DOHH2 (cell line): ENCODE measurements at regions not wholly inside any gene's neighbourhood (a gene's known extent, or its start where the extent isn't known, plus 50 kb on each side); places are given as distances from the start of the nearest gene placed in this dataset.

Source experiments
- H3F3A ChIP-seq: fragments of 200-600 bp; sonication (generic), shearing (Covaris generic); 2 replicates; pipeline ENCODE4 v1.6.0; 2016; ENCODE audit warnings: antibody characterized with exemption, mild to moderate bottlenecking; ENCODE audit not compliant: control insufficient read depth, insufficient read depth
- H3K27ac ChIP-seq: fragments of 200-600 bp; sonication (generic); 2 replicates; pipeline ENCODE4 v1.5.1; 2014; ENCODE audit warnings: low read depth, mild to moderate bottlenecking, low read length, moderate library complexity
- H3K27me3 ChIP-seq: fragments of 200-600 bp; sonication (generic); 2 replicates; pipeline ENCODE4 v1.6.1; 2014; ENCODE audit warnings: mild to moderate bottlenecking, low read length, mixed read lengths; ENCODE audit not compliant: control insufficient read depth
- H3K36me3 ChIP-seq: fragments of 200-600 bp; sonication (generic); 2 replicates; pipeline ENCODE4 v1.6.1; 2014; ENCODE audit warnings: mild to moderate bottlenecking, low read length, moderate library complexity, mixed read lengths; ENCODE audit not compliant: control insufficient read depth
- H3K4me1 ChIP-seq: fragments of 200-600 bp; sonication (generic); 2 replicates; pipeline ENCODE4 v1.6.1; 2014; ENCODE audit warnings: mild to moderate bottlenecking, low read length, mixed read lengths; ENCODE audit not compliant: control insufficient read depth
- H3K4me2 ChIP-seq: fragments of 200-600 bp; sonication (generic); 2 replicates; pipeline ENCODE4 v1.6.0; 2014; ENCODE audit warnings: mild to moderate bottlenecking, low read length, moderate library complexity
- H3K4me3 ChIP-seq: fragments of 200-600 bp; sonication (generic); 2 replicates; pipeline ENCODE4 v1.5.1; 2014; ENCODE audit warnings: mild to moderate bottlenecking, low read length, mixed read lengths
- H3K79me2 ChIP-seq: fragments of 200-600 bp; sonication (generic); 2 replicates; pipeline ENCODE4 v1.6.1; 2014; ENCODE audit warnings: mild to moderate bottlenecking, low read length, mixed read lengths; ENCODE audit not compliant: control insufficient read depth
- H3K9me2 ChIP-seq: fragments of 200-600 bp; sonication (generic); replicated peaks from 2 replicates; pipeline ENCODE4 v1.6.1; 2014; ENCODE audit warnings: mild to moderate bottlenecking, low read length, mixed read lengths; ENCODE audit not compliant: control insufficient read depth
- H3K9me3 ChIP-seq: fragments of 200-600 bp; sonication (generic); 2 replicates; pipeline ENCODE4 v1.6.1; 2014; ENCODE audit warnings: antibody characterized with exemption, low read length, mixed read lengths; ENCODE audit not compliant: control insufficient read depth, insufficient read depth
- H4K20me1 ChIP-seq: fragments of 200-600 bp; sonication (generic); 2 replicates; pipeline ENCODE4 v1.6.0; 2014; ENCODE audit warnings: low read depth, mild to moderate bottlenecking, antibody characterized with exemption, low read length, moderate library complexity; ENCODE audit not compliant: control insufficient read depth, insufficient read depth
- EZH2phosphoT487 ChIP-seq: fragments of 200-600 bp; sonication (generic); IDR thresholded peaks from 2 replicates; pipeline ENCODE4 v1.6.1; 2017; ENCODE audit warnings: borderline replicate concordance, mild to moderate bottlenecking, antibody characterized with exemption, low read length, moderate library complexity, mixed read lengths
- TF ChIP-seq, protein P1 (sequence below): fragments of 200-600 bp; sonication (generic); IDR thresholded peaks from one replicate; pipeline ENCODE4 v1.5.1; 2014; ENCODE audit warnings: antibody characterized with exemption, mild to moderate bottlenecking, low read depth, low read length; ENCODE audit not compliant: poor library complexity, severe bottlenecking

DNA sequence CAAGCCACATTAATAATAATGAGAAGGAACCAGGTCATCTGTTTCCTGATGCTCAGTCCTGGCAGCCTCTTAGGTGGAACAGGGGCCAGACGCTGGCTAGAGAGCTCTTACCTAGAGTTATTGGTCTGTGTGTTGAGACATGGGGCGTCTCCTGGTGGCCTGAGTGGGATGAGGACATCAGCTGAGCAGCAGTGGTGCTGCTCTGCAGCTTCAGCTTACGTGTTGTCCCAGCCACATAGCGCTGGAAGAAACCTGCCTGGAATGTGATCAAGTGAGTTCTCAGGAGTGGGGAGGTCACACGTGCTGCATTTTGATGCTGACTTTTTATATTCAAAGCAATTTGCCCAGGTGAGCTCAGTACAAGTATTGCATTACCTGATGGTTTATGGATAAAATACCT is 355.4 kb downstream of the CDH26 start:
- no peak overlapping the region for H3K4me2 ChIP-seq
- H3K79me2 ChIP-seq = no peaks in the 10 kb centered on the region
- no peaks in the 10 kb centered on the region for H3K4me1 ChIP-seq
- no peaks in the 10 kb centered on the region for H3K9me2 ChIP-seq
- no peaks in the 10 kb centered on the region for H4K20me1 ChIP-seq
- H3F3A ChIP-seq = no peaks in the 10 kb centered on the region
- H3K9me3 ChIP-seq = no peaks in the 10 kb centered on the region
- TF ChIP-seq EZH2phosphoT487 = no peak
- TF ChIP-seq, protein P1, sequence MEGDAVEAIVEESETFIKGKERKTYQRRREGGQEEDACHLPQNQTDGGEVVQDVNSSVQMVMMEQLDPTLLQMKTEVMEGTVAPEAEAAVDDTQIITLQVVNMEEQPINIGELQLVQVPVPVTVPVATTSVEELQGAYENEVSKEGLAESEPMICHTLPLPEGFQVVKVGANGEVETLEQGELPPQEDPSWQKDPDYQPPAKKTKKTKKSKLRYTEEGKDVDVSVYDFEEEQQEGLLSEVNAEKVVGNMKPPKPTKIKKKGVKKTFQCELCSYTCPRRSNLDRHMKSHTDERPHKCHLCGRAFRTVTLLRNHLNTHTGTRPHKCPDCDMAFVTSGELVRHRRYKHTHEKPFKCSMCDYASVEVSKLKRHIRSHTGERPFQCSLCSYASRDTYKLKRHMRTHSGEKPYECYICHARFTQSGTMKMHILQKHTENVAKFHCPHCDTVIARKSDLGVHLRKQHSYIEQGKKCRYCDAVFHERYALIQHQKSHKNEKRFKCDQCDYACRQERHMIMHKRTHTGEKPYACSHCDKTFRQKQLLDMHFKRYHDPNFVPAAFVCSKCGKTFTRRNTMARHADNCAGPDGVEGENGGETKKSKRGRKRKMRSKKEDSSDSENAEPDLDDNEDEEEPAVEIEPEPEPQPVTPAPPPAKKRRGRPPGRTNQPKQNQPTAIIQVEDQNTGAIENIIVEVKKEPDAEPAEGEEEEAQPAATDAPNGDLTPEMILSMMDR = no peak
- H3K27me3 ChIP-seq = no peaks in the 10 kb centered on the region
- H3K36me3 ChIP-seq = no peaks in the 10 kb centered on the region
- no peak overlapping the region for H3K27ac ChIP-seq
- H3K4me3 ChIP-seq = no peak overlapping the region

DNA sequence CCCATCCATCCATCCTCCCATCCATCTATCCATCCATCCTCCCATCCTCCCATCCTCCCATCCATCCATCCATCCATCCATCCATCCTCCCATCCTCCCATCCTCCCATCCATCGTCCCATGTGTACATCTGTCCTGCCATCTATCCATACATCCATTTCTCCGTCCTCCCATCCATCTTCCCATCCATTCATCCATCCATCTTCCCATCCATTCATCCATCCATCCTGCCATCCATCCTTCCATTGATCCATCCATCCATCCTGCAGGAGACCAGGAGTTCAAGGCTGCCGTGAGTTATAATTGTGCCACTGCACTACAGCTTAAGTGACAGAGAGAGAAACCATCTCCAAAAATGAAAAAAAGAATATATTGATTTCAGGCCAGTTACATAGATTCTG is 356.5 kb downstream of the CDH26 start:
- no peaks in the 10 kb centered on the region for H3K79me2 ChIP-seq
- H3K27me3 ChIP-seq = no peaks in the 10 kb centered on the region
- TF ChIP-seq EZH2phosphoT487 = no peak
- TF ChIP-seq, protein P1 = no peak
- no peak overlapping the region for H3K4me2 ChIP-seq
- H3K9me2 ChIP-seq = no peaks in the 10 kb centered on the region
- no peaks in the 10 kb centered on the region for H3K9me3 ChIP-seq
- no peak overlapping the region for H3K4me3 ChIP-seq
- no peaks in the 10 kb centered on the region for H3F3A ChIP-seq
- H3K4me1 ChIP-seq = no peaks in the 10 kb centered on the region
- H4K20me1 ChIP-seq = no peaks in the 10 kb centered on the region
- no peaks in the 10 kb centered on the region for H3K36me3 ChIP-seq
- no peak overlapping the region for H3K27ac ChIP-seq

GRCh38 chr20:60316476-60317158 is 358.4 kb downstream of the CDH26 start:
- no peaks in the 10 kb centered on the region for H3F3A ChIP-seq
- no peaks in the 10 kb centered on the region for H3K36me3 ChIP-seq
- H3K9me3 ChIP-seq = no peaks in the 10 kb centered on the region
- H3K9me2 ChIP-seq = no peaks in the 10 kb centered on the region
- H3K27ac ChIP-seq = no peak overlapping the region
- H3K79me2 ChIP-seq = no peaks in the 10 kb centered on the region
- no peak overlapping the region for H3K4me2 ChIP-seq
- no peaks in the 10 kb centered on the region for H3K27me3 ChIP-seq
- H3K4me1 ChIP-seq = no peaks in the 10 kb centered on the region
- no peak overlapping the region for H3K4me3 ChIP-seq
- TF ChIP-seq EZH2phosphoT487 = no peak
- TF ChIP-seq, protein P1 = no peak
- H4K20me1 ChIP-seq = no peaks in the 10 kb centered on the region
